Mesenteric fat pad (tissue), 1 donor: ENCODE measurements at regions not wholly inside any gene's neighbourhood (a gene's known extent, or its start where the extent isn't known, plus 50 kb on each side); places are given as distances from the start of the nearest gene placed in this dataset.
"Not testable (repeated sequence)": the region's sequence is repeated elsewhere in the genome, so short reads cannot be mapped to it uniquely, and the experiment has no call there.

Experiments
- DNase-seq: peaks from one replicate; pipeline ENCODE4 v3.0.0-alpha.2; 2020; ENCODE audit warnings: low spot score
- donor health status: DM: yes; HTN: yes; CAD: no.

DNA sequence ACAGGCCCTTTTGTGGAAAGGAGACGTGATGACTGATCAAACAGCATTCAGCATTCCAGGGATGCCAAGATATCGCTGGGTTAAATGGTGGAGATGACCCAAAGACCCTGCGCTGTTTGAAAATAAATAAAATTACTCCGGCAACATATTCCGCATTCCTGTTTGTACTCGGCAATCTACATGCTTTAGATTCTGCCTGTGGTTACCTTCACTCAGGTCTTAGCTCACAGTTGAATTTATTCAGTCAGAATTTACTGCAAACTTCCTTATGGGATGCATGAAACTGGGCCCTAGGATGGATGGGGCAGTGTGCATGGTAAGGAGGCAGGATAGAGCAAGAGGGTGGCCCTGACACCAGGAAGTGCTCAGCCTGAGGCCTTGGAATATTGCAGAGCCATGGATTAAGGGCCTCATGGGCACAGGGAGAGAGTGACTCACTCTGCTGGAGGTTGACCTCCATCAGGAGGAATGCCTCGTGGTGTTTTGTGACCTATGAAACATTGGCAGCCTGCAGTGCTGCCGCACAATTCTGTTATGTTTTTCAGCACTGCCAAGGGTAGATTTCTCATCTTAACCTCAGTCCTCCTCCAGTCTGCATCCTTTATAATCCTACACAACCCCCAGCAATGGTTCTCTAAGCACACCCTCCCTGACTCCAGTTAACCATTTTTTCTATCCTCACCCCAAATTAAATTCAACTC is 321.4 kb downstream of the IRS1 start:
- no peak for DNase-seq

- DNase-seq, result no peak
Observed at GRCh38 chr2:226477221-226478108, 322.2 kb downstream of the IRS1 start.

DNA sequence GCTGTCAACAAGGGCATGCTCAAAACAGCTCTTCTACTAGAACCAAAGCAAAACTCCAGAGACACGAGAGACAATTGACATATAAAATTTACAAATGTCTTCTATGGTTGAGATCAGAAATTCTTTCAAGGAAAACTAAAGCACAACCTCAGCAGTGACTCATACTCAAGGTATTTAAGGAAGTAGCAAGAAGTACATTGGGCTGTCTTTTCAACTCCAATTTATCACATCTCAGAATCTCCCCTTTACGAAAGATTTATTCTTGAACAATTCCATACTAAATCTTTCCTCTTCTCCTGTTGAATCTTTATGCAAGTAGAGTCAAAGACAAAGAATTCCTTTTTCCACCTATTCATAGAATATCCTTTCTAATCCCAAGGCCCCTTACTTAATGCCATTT is 324.0 kb downstream of the IRS1 start:
- DNase-seq, result no peak

- DNase-seq, result no peak
Observed at GRCh38 chr2:226474131-226474530, 325.5 kb downstream of the IRS1 start.

- no peak for DNase-seq
Observed at GRCh38 chr2:226471987-226472470, 327.6 kb downstream of the IRS1 start.

GRCh38 chr2:226467633-226468032 is 332.0 kb downstream of the IRS1 start:
- no peak for DNase-seq

GRCh38 chr2:226467221-226467620 is 332.4 kb downstream of the IRS1 start:
- no peak for DNase-seq

GRCh38 chr2:226466589-226466988 is 333.0 kb downstream of the IRS1 start:
- DNase-seq, result no peak

DNA sequence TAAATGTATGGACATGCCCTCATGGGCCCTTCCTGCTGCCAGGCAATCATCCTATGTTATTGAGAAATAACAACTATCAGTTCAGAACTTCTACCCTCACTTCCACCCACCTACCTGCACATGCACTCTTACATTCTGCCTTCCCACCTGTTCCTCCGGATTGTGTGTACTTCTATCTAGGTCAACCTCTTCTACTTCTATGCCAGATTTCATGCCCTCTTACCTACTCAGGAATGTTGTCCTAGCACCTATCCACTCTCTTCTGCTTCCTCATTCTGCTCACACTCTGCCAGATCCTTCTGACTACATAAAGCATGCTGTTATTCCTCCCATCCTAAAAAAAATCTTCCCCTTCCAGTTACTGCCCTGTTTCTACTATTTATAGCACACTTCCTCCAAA is 333.5 kb downstream of the IRS1 start:
- DNase-seq, result no peak

DNA sequence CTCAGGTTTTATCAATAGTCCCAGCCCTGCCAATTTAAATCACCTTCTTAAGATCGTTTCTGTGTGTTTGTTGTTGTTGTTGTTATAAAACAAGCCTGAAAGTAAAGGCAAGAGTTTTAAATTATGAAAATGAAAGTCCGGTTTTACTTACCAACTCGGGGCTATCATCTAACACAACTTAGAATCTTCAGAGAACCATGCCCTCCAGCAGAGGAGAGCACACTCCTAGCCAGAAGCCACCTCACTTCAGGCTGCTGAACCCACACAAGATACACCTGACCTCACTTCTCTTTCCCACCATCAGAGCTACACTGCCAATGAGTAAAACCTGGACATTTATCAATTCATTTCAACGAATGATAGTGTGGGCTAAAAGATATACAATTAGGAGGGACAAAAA is 335.2 kb downstream of the IRS1 start:
- DNase-seq, result no peak

GRCh38 chr2:226463154-226463553 is 336.5 kb downstream of the IRS1 start:
- DNase-seq, result no peak

GRCh38 chr2:226461981-226462380 is 337.6 kb downstream of the IRS1 start:
- no peak for DNase-seq

DNA sequence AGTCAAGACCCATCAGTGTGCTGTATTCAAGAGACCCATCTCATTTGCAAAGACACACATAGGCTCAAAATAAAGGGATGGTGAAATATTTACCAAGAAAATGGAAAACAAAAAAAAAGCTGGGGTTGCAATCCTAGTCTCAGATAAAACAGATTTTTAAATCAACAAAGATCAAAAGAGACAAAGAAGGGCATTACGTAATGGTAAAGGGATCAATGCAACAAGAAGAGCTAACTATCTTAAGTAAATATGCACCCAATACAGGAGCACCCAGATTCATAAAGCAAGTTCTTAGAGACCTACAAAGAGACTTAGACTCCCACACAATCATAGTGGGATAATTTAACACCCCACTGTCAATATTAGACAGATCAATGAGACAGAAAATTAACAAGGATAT is 343.5 kb downstream of the IRS1 start:
- not testable (repeated sequence) for DNase-seq

DNA sequence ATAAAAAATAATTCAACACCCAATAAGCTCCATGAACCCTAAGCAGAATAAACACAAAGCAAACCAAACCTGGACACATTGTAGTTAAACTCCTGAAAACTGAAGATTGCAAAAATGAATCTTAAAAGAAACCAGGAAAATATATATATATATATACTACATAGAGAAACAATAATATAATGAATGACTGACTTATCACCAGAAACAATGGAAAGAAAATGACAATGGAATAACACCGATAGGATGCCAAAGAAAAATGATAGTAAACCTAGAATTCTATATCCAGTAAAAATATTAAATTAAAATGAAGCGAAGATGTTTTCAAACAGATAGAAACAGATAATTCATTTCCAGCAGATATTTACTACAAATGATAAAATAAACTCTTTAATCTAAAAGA is 346.9 kb downstream of the IRS1 start:
- no peak for DNase-seq

DNA sequence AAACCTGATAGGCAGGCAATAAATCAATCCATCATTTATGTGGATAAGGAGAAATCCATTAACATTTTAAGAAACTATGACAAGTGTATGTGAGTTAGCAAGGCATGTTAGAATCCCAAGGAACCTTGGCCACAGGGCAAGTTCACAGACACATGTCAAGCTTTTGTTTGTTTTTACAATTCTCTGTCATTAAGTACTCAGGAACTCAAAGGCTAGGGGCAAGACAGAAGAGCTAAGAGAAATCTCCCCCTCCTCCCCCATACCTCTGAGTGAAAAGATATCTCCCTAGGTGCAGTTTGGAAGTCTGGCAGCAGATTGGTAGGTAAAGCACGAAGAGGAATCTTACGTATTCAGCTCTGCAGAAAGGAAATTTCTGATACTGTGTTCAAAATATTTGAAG is 348.1 kb downstream of the IRS1 start:
- no peak for DNase-seq

DNA sequence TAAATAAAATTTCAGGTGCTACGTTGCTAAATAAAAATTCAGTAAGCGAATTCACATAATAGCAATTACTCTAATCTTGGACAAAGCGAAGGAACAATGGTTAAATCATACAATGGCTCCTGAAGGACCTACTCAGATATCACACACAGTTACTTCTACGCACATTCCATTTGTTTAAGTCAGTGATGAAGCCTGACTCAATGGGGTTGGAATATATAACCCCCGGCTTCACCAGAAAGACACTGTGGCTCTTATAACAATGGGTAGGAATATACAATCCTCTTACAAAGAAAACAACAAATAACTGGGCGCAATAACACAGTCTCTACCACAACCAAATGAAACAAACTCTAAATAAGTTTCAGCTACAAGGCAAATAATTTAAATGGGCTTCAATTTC is 349.5 kb downstream of the IRS1 start:
- DNase-seq, result no peak

GRCh38 chr2:226447338-226448300 is 352.0 kb downstream of the IRS1 start:
- no peak for DNase-seq

GRCh38 chr2:226446406-226447001 is 353.1 kb downstream of the IRS1 start:
- DNase-seq, result no peak

DNA sequence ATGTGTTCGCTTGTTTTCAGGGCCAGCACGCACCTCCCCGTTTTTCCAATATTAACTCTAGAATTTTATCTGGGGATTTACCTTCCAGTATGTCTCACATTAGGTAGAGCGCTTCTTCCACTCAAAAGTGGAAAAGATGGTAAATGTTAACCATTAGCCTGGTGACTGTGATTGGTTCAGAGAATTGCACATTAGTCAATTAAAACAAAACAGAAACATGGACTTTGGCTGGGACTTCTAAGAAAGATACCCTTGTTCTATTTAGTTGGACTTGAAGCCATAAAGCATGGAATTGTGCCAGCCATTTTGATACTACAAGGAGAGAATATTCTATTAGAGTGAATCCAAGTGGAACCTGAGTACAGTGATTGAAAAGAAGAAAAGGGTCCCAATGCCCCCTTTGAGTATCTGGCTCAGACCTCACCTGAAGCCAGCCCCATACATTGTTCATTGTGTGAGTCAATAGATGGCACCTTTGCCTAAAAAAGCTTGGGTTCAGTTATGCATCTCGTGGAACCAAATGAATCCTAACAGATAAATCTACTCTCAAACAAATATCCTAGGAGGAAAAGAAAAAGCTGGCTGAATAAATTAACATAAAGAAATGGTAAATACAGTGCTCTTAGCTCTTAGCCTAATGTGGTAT is 354.3 kb downstream of the IRS1 start:
- DNase-seq, result no peak

DNA sequence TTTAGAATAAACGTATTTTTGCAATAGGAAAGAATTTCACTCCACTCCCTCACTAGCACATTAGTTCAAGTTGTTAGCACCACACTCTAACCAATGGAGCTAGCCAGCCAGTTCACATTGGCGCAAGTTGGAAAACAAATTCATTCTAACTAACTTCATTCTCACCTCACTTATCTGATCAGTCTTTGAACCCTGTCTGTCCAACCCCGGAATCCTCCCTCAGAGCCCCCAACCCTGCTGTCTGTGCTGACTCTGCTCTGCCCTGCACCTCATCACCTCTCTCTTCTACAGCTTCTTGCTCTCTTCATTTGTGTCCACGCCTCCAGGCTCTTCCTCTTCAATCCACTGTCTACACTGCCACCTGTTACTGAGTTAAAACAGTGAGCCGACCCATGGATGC is 356.5 kb downstream of the IRS1 start:
- no peak for DNase-seq
